GM18868 (cell line): ENCODE measurements at regions not wholly inside any gene's neighbourhood (a gene's known extent, or its start where the extent isn't known, plus 50 kb on each side); places are given as distances from the start of the nearest gene placed in this dataset.
"Not testable (repeated sequence)": the region's sequence is repeated elsewhere in the genome, so short reads cannot be mapped to it uniquely, and the experiment has no call there.

ENCODE experiments used
- ATAC-seq: cut with Tn5 transposase; IDR thresholded peaks from one replicate; pipeline ENCODE4 v1.9.1; 2021; ENCODE audit warnings: mild to moderate bottlenecking, moderate library complexity; ENCODE audit not compliant: unreplicated experiment

GRCh38 chr9:63813391-63814021, 1471.5 kb downstream of the FOXD4L5 start:
- ATAC-seq = not testable (repeated sequence)

GRCh38 chr9:63812822-63813221, 1472.2 kb downstream of the FOXD4L5 start:
- ATAC-seq = peak; percentile 70

GRCh38 chr9:63804205-63804604, 1480.8 kb downstream of the FOXD4L5 start:
- ATAC-seq = not testable (repeated sequence)

- not testable (repeated sequence) for ATAC-seq
Observed at GRCh38 chr9:63794081-63794685, 1490.8 kb downstream of the FOXD4L5 start.

GRCh38 chr9:63787454-63787853, 1497.6 kb downstream of the FOXD4L5 start:
- not testable (repeated sequence) for ATAC-seq

GRCh38 chr9:63785059-63785458, 1500.0 kb downstream of the FOXD4L5 start:
- ATAC-seq = not testable (repeated sequence)

- ATAC-seq = not testable (repeated sequence)
Observed at GRCh38 chr9:63784421-63784820, 1500.6 kb downstream of the FOXD4L5 start.

- peak; percentile 46 for ATAC-seq
Observed at GRCh38 chr9:63781817-63782439, 1503.1 kb downstream of the FOXD4L5 start.

- ATAC-seq = peak; percentile 100
Observed at GRCh38 chr9:63781390-63781789, 1503.6 kb downstream of the FOXD4L5 start.

- ATAC-seq = not testable (repeated sequence)
Observed at GRCh38 chr9:63776220-63776619, 1508.8 kb downstream of the FOXD4L5 start.

GRCh38 chr9:63775092-63775426, 1510.0 kb downstream of the FOXD4L5 start:
- not testable (repeated sequence) for ATAC-seq

- ATAC-seq = not testable (repeated sequence)
Observed at GRCh38 chr9:63774369-63775091, 1510.5 kb downstream of the FOXD4L5 start.

- not testable (repeated sequence) for ATAC-seq
Observed at GRCh38 chr9:63762230-63762629, 1522.8 kb downstream of the FOXD4L5 start.

- not testable (repeated sequence) for ATAC-seq
Observed at GRCh38 chr9:63729021-63729420, 1556.0 kb downstream of the FOXD4L5 start.

- ATAC-seq = no peak
Observed at GRCh38 chr9:63728287-63728686, 1556.7 kb downstream of the FOXD4L5 start.

GRCh38 chr9:63708285-63708684, 1576.7 kb downstream of the FOXD4L5 start:
- not testable (repeated sequence) for ATAC-seq

GRCh38 chr9:63704456-63704855, 1580.6 kb downstream of the FOXD4L5 start:
- ATAC-seq = not testable (repeated sequence)

- not testable (repeated sequence) for ATAC-seq
Observed at GRCh38 chr9:63703670-63704069, 1581.3 kb downstream of the FOXD4L5 start.

- not testable (repeated sequence) for ATAC-seq
Observed at GRCh38 chr9:63703138-63703665, 1581.8 kb downstream of the FOXD4L5 start.
